ENCODE measurements at regions not wholly inside any gene's neighbourhood (a gene's known extent, or its start where the extent isn't known, plus 50 kb on each side); places are given as distances from the start of the nearest gene placed in this dataset.

DNA sequence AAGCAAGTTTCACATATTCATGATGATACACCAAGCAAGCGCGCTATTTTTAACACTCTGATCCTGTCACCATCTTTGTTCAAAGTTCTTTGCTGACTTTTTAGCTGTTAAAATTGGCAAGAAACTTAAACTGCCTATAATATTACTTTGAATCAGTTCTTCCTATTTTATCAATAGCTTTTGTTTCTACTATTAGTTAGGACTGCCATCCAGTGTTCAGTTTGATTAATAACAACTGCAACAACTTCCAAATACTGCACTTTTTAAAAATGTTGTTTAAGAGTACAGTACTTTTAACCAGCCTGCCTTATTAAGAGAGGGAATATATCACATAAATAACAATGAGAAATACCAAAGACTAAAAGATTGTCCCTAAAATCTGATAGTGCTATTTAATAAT is 614.3 kb downstream of the FAM133A start:
- Histone ChIP-seq H2AFZ (ENCODE audit: low read length) (no peak overlapping the region), H3K9ac (ENCODE audit: low read depth, low read length, poor library complexity) (no peak overlapping the region), H3K27me3 (ENCODE audit: control insufficient read depth in 3 of 3, insufficient read depth in 3 of 3, low read depth in 1 of 3, low read length in 3 of 3) (no peaks in the 10 kb centered on the region), H4K8ac (ENCODE audit: low read depth, low read length) (no peak overlapping the region), H3K18ac (ENCODE audit: low read length) (no peak overlapping the region), H2BK120ac (ENCODE audit: low read depth, low read length) (no peak overlapping the region), H3K79me1 (ENCODE audit: low read depth, low read length) (no peaks in the 10 kb centered on the region), H3K4me3 (ENCODE audit: low read length in 2 of 2) (no peak overlapping the region), H4K91ac (ENCODE audit: low read depth, low read length, poor library complexity) (no peak overlapping the region), H3K14ac (ENCODE audit: low read length) (no peak overlapping the region), H3K9me3 (replicated peaks in 1 of 2; ENCODE audit: control insufficient read depth in 2 of 2, insufficient read depth in 1 of 2, low read depth in 1 of 2, low read length in 2 of 2) (no peaks in the 10 kb centered on the region), H2AK5ac (ENCODE audit: low read depth, low read length) (no peak overlapping the region), H3K4me2 (ENCODE audit: insufficient read depth, low read length, poor library complexity, severe bottlenecking) (no peak overlapping the region), H2BK5ac (ENCODE audit: low read length) (no peak overlapping the region), H2BK12ac (ENCODE audit: low read length) (no peak overlapping the region), H2BK15ac (ENCODE audit: low read length) (no peak overlapping the region), H3K4me1 (ENCODE audit: control insufficient read depth in 2 of 2, insufficient read depth in 1 of 2, low read depth in 1 of 2, low read length in 2 of 2) (no peaks in the 10 kb centered on the region), H3K23ac (ENCODE audit: low read depth, low read length, poor library complexity) (no peak overlapping the region), H3K4ac (ENCODE audit: low read length) (no peak overlapping the region), H3K27ac (replicated peaks; ENCODE audit: low read length) (no peak overlapping the region), H3K36me3 (replicated peaks in 1 of 2; ENCODE audit: control insufficient read depth in 2 of 2, insufficient read depth in 2 of 2, low read length in 2 of 2) (no peaks in the 10 kb centered on the region)
- WGBS, 2 donors (ENCODE audit: extremely low coverage in 2 of 2, insufficient read length in 2 of 2, insufficient replicate concordance in 1 of 2): no CpG with 5 or more reads among the region's 2 CpGs
- no peak for DNase-seq (ENCODE audit: low spot score)

DNA sequence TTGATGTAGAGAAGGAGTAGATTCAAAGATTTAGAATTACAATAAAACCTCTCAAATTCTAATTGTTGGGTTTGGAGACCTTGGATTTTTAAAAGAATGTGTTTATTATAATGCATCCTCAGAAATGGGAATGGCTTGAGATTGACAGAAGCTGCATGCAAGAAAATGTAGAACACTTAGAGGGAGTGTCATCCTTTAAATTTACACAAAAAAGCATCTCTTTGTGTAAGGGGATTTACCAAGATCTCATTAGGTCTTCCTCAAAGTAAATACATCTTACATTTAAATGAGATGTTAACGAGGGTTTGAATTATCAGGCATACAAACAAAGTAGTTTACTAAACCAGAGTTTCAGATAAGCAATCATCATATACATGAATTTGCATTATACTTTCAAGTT is 615.0 kb downstream of the FAM133A start:
- Histone ChIP-seq H3K4ac (ENCODE audit: low read length) (no peak overlapping the region), H3K36me3 (replicated peaks in 1 of 2; ENCODE audit: control insufficient read depth in 2 of 2, insufficient read depth in 2 of 2, low read length in 2 of 2) (no peaks in the 10 kb centered on the region)
- no CpG with 5 or more reads among the region's 1 CpG for WGBS, 2 donors (ENCODE audit: extremely low coverage in 2 of 2, insufficient read length in 2 of 2, insufficient replicate concordance in 1 of 2)

DNA sequence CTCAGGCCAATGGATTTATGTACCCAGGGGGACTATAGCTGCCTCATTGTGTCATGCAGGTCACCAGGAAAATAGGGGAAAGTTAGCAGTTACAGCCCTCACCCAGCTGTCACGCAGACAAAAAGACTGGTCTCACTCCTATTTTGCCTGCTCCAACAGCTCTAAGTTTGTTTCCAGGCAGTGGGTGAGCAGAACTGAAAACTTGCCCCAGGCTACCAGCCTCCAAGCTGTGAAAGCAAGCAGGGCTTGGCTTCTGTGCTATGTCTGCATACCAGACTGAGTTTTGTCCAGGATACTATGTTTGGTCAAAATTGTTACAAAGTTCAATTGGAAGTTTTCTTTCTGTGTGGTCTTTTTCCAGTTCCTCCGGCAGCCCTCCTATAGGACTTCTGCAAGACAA is 628.4 kb downstream of the FAM133A start:
- no peaks in the 10 kb centered on the region for H3K79me1 ChIP-seq (ENCODE audit: low read depth, low read length)
- H2BK15ac ChIP-seq (ENCODE audit: low read length): no peak overlapping the region
- H3K4me3 ChIP-seq (ENCODE audit: low read length in 2 of 2): no peak overlapping the region
- H2BK12ac ChIP-seq (ENCODE audit: low read length): no peak overlapping the region
- no peak overlapping the region for H3K9ac ChIP-seq (ENCODE audit: low read depth, low read length, poor library complexity)
- H3K14ac ChIP-seq (ENCODE audit: low read length): no peak overlapping the region
- no peak for DNase-seq (ENCODE audit: low spot score)
- H4K91ac ChIP-seq (ENCODE audit: low read depth, low read length, poor library complexity): no peak overlapping the region
- no peak overlapping the region for H3K4me2 ChIP-seq (ENCODE audit: insufficient read depth, low read length, poor library complexity, severe bottlenecking)
- no CpG with 5 or more reads among the region's 2 CpGs for WGBS, 2 donors (ENCODE audit: extremely low coverage in 2 of 2, insufficient read length in 2 of 2, insufficient replicate concordance in 1 of 2)
- H2AK5ac ChIP-seq (ENCODE audit: low read depth, low read length): no peak overlapping the region
- no peak overlapping the region for H2AFZ ChIP-seq (ENCODE audit: low read length)
- no peak overlapping the region for H2BK5ac ChIP-seq (ENCODE audit: low read length)
- no peaks in the 10 kb centered on the region for H3K4me1 ChIP-seq (ENCODE audit: control insufficient read depth in 2 of 2, insufficient read depth in 1 of 2, low read depth in 1 of 2, low read length in 2 of 2)
- no peaks in the 10 kb centered on the region for H3K36me3 ChIP-seq (replicated peaks in 1 of 2; ENCODE audit: control insufficient read depth in 2 of 2, insufficient read depth in 2 of 2, low read length in 2 of 2)
- H3K27me3 ChIP-seq (ENCODE audit: control insufficient read depth in 3 of 3, insufficient read depth in 3 of 3, low read depth in 1 of 3, low read length in 3 of 3): no peaks in the 10 kb centered on the region
- H3K18ac ChIP-seq (ENCODE audit: low read length): no peak overlapping the region
- H2BK120ac ChIP-seq (ENCODE audit: low read depth, low read length): no peak overlapping the region
- H3K27ac ChIP-seq (replicated peaks; ENCODE audit: low read length): no peak overlapping the region
- H3K4ac ChIP-seq (ENCODE audit: low read length): no peak overlapping the region
- no peak overlapping the region for H4K8ac ChIP-seq (ENCODE audit: low read depth, low read length)
- H3K9me3 ChIP-seq (replicated peaks in 1 of 2; ENCODE audit: control insufficient read depth in 2 of 2, insufficient read depth in 1 of 2, low read depth in 1 of 2, low read length in 2 of 2): no peaks in the 10 kb centered on the region
- no peak overlapping the region for H3K23ac ChIP-seq (ENCODE audit: low read depth, low read length, poor library complexity)

More for the DNA sequence above, 615.0 kb downstream of the FAM133A start:
- no peak overlapping the region for H3K23ac ChIP-seq (ENCODE audit: low read depth, low read length, poor library complexity)
- no peak overlapping the region for H2AK5ac ChIP-seq (ENCODE audit: low read depth, low read length)
- no peak overlapping the region for H3K9ac ChIP-seq (ENCODE audit: low read depth, low read length, poor library complexity)
- no peak overlapping the region for H3K18ac ChIP-seq (ENCODE audit: low read length)
- no peak overlapping the region for H2BK12ac ChIP-seq (ENCODE audit: low read length)
- H3K4me2 ChIP-seq (ENCODE audit: insufficient read depth, low read length, poor library complexity, severe bottlenecking): no peak overlapping the region
- no peak overlapping the region for H4K8ac ChIP-seq (ENCODE audit: low read depth, low read length)
- no peak overlapping the region for H2BK5ac ChIP-seq (ENCODE audit: low read length)
- H3K79me1 ChIP-seq (ENCODE audit: low read depth, low read length): no peaks in the 10 kb centered on the region
- H3K4me3 ChIP-seq (ENCODE audit: low read length in 2 of 2): no peak overlapping the region
- H3K27ac ChIP-seq (replicated peaks; ENCODE audit: low read length): no peak overlapping the region
- H3K4me1 ChIP-seq (ENCODE audit: control insufficient read depth in 2 of 2, insufficient read depth in 1 of 2, low read depth in 1 of 2, low read length in 2 of 2): no peaks in the 10 kb centered on the region
- H3K9me3 ChIP-seq (replicated peaks in 1 of 2; ENCODE audit: control insufficient read depth in 2 of 2, insufficient read depth in 1 of 2, low read depth in 1 of 2, low read length in 2 of 2): no peaks in the 10 kb centered on the region
- no peak overlapping the region for H2BK120ac ChIP-seq (ENCODE audit: low read depth, low read length)
- no peak overlapping the region for H2BK15ac ChIP-seq (ENCODE audit: low read length)
- no peaks in the 10 kb centered on the region for H3K27me3 ChIP-seq (ENCODE audit: control insufficient read depth in 3 of 3, insufficient read depth in 3 of 3, low read depth in 1 of 3, low read length in 3 of 3)
- H3K14ac ChIP-seq (ENCODE audit: low read length): no peak overlapping the region
- DNase-seq (ENCODE audit: low spot score): no peak
- H2AFZ ChIP-seq (ENCODE audit: low read length): no peak overlapping the region
- H4K91ac ChIP-seq (ENCODE audit: low read depth, low read length, poor library complexity): no peak overlapping the region

DNA sequence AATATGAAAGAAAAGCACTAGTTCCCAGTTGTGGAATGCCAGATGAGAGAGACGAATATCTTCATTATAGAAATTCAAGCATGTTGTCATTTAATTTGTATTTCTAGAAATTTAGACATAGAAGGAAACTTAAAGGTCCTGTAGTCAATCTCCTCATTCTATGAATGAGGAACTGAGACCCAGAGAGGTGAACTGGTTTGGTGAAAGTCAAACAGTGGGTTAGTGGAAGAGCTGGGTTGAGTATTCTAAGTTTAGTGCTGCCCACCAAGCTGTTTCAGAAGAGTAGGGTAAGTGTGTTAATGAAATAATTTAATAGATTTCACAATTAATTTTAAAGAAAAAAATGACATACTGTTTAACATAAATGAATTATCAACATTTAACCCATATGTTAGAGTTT is 655.2 kb downstream of the FAM133A start:
- Histone ChIP-seq H3K27ac (replicated peaks; ENCODE audit: low read length) (no peak overlapping the region), H2AFZ (ENCODE audit: low read length) (no peak overlapping the region), H2BK120ac (ENCODE audit: low read depth, low read length) (no peak overlapping the region), H4K91ac (ENCODE audit: low read depth, low read length, poor library complexity) (no peak overlapping the region), H2BK12ac (ENCODE audit: low read length) (no peak overlapping the region), H3K4me1 (ENCODE audit: control insufficient read depth in 2 of 2, insufficient read depth in 1 of 2, low read depth in 1 of 2, low read length in 2 of 2) (no peaks in the 10 kb centered on the region), H3K4ac (ENCODE audit: low read length) (no peak overlapping the region), H3K27me3 (ENCODE audit: control insufficient read depth in 3 of 3, insufficient read depth in 3 of 3, low read depth in 1 of 3, low read length in 3 of 3) (no peaks in the 10 kb centered on the region), H3K9ac (ENCODE audit: low read depth, low read length, poor library complexity) (no peak overlapping the region), H3K18ac (ENCODE audit: low read length) (no peak overlapping the region), H3K4me2 (ENCODE audit: insufficient read depth, low read length, poor library complexity, severe bottlenecking) (no peak overlapping the region), H3K23ac (ENCODE audit: low read depth, low read length, poor library complexity) (no peak overlapping the region), H2BK15ac (ENCODE audit: low read length) (no peak overlapping the region), H4K8ac (ENCODE audit: low read depth, low read length) (no peak overlapping the region), H2AK5ac (ENCODE audit: low read depth, low read length) (no peak overlapping the region), H3K36me3 (replicated peaks in 1 of 2; ENCODE audit: control insufficient read depth in 2 of 2, insufficient read depth in 2 of 2, low read length in 2 of 2) (no peaks in the 10 kb centered on the region), H2BK5ac (ENCODE audit: low read length) (no peak overlapping the region), H3K4me3 (ENCODE audit: low read length in 2 of 2) (no peak overlapping the region), H3K14ac (ENCODE audit: low read length) (no peak overlapping the region), H3K9me3 (replicated peaks in 1 of 2; ENCODE audit: control insufficient read depth in 2 of 2, insufficient read depth in 1 of 2, low read depth in 1 of 2, low read length in 2 of 2) (no peaks in the 10 kb centered on the region), H3K79me1 (ENCODE audit: low read depth, low read length) (no peaks in the 10 kb centered on the region)
- no peak for DNase-seq (ENCODE audit: low spot score)
- WGBS, 2 donors (ENCODE audit: extremely low coverage in 2 of 2, insufficient read length in 2 of 2, insufficient replicate concordance in 1 of 2): no CpG with 5 or more reads among the region's 1 CpG
